T-cell (primary cell): ENCODE measurements at regions not wholly inside any gene's neighbourhood (a gene's known extent, or its start where the extent isn't known, plus 50 kb on each side); places are given as distances from the start of the nearest gene placed in this dataset.

Experiments used
- ATAC-seq, 4 experiments: fragments of 200-7000 bp in 3 of 4; fragments of 150-1000 bp in 1 of 4; cut with Tn5 transposase; replicated peaks in 1 of 4; 1 replicate in 3 of 4; 2 replicates in 1 of 4; pipeline ENCODE4 v1.10.0; 2021; ENCODE audit warnings: moderate library complexity in 3 of 4, mild to moderate bottlenecking in 2 of 4, moderate number of reproducible peaks in 1 of 4
- CTCF ChIA-PET, 2 donors: fragments of 300-600 bp; sonication (Branson Sonifier 250); formaldehyde crosslinking; loops; one replicate each; lab custom pipeline; 2022; ENCODE audit warnings: antibody characterized with exemption in 2 of 2; lab: Charles Lee
- POLR2A ChIA-PET, 2 donors: fragments of 300-600 bp; sonication (Branson Sonifier 250); formaldehyde crosslinking; loops; one replicate each; lab custom pipeline; 2022; ENCODE audit warnings: antibody characterized with exemption in 2 of 2; lab: Charles Lee
- DNase-seq, 35 experiments: peaks; one replicate each; pipeline versions ENCODE4 v3.0.0 to v3.0.0-alpha.2; 2013 to 2023
- H3K27ac ChIP-seq: one replicate; pipeline ENCODE4 v1.5.1; 2013; ENCODE audit warnings: low read length
- H3K27me3 ChIP-seq, 2 experiments: replicated peaks in 1 of 2; 1 replicate in 1 of 2; 2 replicates in 1 of 2; pipeline versions ENCODE4 v1.6.1 to v1.7.0; 2013; ENCODE audit warnings: low read length in 1 of 2, mixed read lengths in 1 of 2; ENCODE audit not compliant: control insufficient read depth in 2 of 2, insufficient read depth in 2 of 2; ENCODE audit errors: extremely low read depth in 1 of 2
- H3K36me3 ChIP-seq, 2 donors: 1 replicate in 1 of 2; 2 replicates in 1 of 2; pipeline versions ENCODE4 v1.6.1 to v1.7.0; 2013; ENCODE audit warnings: low read length in 1 of 2; ENCODE audit not compliant: control insufficient read depth in 2 of 2, insufficient read depth in 1 of 2; ENCODE audit errors: extremely low read depth in 1 of 2
- H3K4me1 ChIP-seq, 2 experiments: 1 replicate in 1 of 2; 2 replicates in 1 of 2; pipeline versions ENCODE4 v1.6.1 to v1.7.0; 2013; ENCODE audit warnings: low read length in 2 of 2, mixed read lengths in 1 of 2; ENCODE audit not compliant: insufficient read depth in 2 of 2, control insufficient read depth in 1 of 2; ENCODE audit errors: extremely low read depth in 1 of 2
- H3K4me3 ChIP-seq, 2 donors: 1 replicate in 1 of 2; 2 replicates in 1 of 2; pipeline versions ENCODE4 v1.5.1 to v1.7.0; 2013; ENCODE audit warnings: mild to moderate bottlenecking in 2 of 2, low read length in 1 of 2, moderate library complexity in 1 of 2; ENCODE audit not compliant: control insufficient read depth in 1 of 2; ENCODE audit errors: extremely low read depth in 1 of 2
- H3K9me3 ChIP-seq: 2 replicates; pipeline ENCODE4 v1.7.0; 2013
- H3K27ac Mint-ChIP-seq, 2 donors: one replicate each; pipeline ENCODE4 v1.8.0; 2020 to 2021; ENCODE audit warnings: mild to moderate bottlenecking in 2 of 2, mixed read lengths in 2 of 2
- H3K27me3 Mint-ChIP-seq, 2 donors: one replicate each; pipeline ENCODE4 v1.8.0; 2021 to 2022; ENCODE audit warnings: mixed read lengths in 2 of 2
- H3K36me3 Mint-ChIP-seq: one replicate; pipeline ENCODE4 v1.8.0; 2021; ENCODE audit warnings: mixed read lengths
- H3K4me1 Mint-ChIP-seq, 3 donors: one replicate each; pipeline ENCODE4 v1.8.0; 2020 to 2022; ENCODE audit warnings: mixed read lengths in 3 of 3, mild to moderate bottlenecking in 1 of 3
- H3K4me3 Mint-ChIP-seq, 3 donors: one replicate each; pipeline ENCODE4 v1.8.0; 2020 to 2022; ENCODE audit warnings: mild to moderate bottlenecking in 3 of 3, mixed read lengths in 3 of 3, moderate library complexity in 3 of 3
- H3K9me3 Mint-ChIP-seq, 3 donors: one replicate each; pipeline ENCODE4 v1.8.0; 2020 to 2022; ENCODE audit warnings: mixed read lengths in 3 of 3
- WGBS: methylation state at CpG from one replicate; pipeline ENCODE4 v1.1.5; 2013; ENCODE audit warnings: missing lambda C conversion rate; ENCODE audit not compliant: insufficient coverage; 5-methylcytosine and 5-hydroxymethylcytosine counted together

DNA sequence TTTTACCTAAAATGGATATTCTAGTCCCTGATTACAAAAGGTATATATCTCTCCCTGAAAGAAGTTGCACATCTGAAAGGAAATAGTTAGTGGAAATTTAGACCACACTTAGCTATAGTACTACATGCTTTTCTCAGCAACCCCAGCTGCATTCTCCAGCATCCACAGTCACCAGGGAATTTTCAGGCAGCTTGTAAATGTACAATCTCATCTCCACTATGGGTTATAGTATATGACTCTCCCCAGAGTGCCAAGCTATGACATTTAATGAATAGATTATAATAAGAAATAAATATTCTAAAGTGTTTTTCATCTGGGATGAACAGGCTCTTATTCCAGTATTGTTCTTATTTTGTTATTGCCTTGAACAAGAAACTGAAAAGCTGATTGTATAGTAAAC, 197.6 kb upstream of the HNRNPA3 start:
- no peak for DNase-seq
- H3K4me3 Mint-ChIP-seq = no peak overlapping the region
- CTCF ChIA-PET = no interaction called here
- no peaks in the 10 kb centered on the region for H3K4me1 Mint-ChIP-seq
- POLR2A ChIA-PET = interaction anchor here in 1 of 2 donors (0.5 kb wide), 1 partner anchor 95 kb away, joined by 6 read pairs; no protein-coding TSS in a partner anchor
- H3K27me3 Mint-ChIP-seq = peaks cover 1 to 17% of the 10 kb centered on the region in 2 donors
- H3K9me3 Mint-ChIP-seq = no peaks in the 10 kb centered on the region
- Histone ChIP-seq H3K27ac (no peak overlapping the region), H3K4me3 (no peak overlapping the region), H3K27me3 (no peaks in the 10 kb centered on the region), H3K4me1 (no peaks in the 10 kb centered on the region), H3K36me3 (no peaks in the 10 kb centered on the region), H3K9me3 (no peaks in the 10 kb centered on the region)
- no peaks in the 10 kb centered on the region for H3K36me3 Mint-ChIP-seq
- H3K27ac Mint-ChIP-seq = no peak overlapping the region
- ATAC-seq = no peak

- DNase-seq (no peak), ATAC-seq (no peak)
- no peak overlapping the region for H3K4me3 Mint-ChIP-seq
- 100% methylated on average over 1 of the region's 4 CpGs for WGBS
- H3K9me3 ChIP-seq = no peaks in the 10 kb centered on the region
- no peaks in the 10 kb centered on the region for H3K9me3 Mint-ChIP-seq
- no peaks in the 10 kb centered on the region for H3K36me3 ChIP-seq
- no peaks in the 10 kb centered on the region for H3K4me1 ChIP-seq
- ChIA-PET CTCF (no interaction called here), POLR2A (interaction anchor here in 1 of 2 donors (0.5 kb wide), 1 partner anchor 95 kb away, joined by 6 read pairs; no protein-coding TSS in a partner anchor)
- H3K4me1 Mint-ChIP-seq = no peaks in the 10 kb centered on the region
- H3K4me3 ChIP-seq = no peak overlapping the region
- H3K27ac ChIP-seq = no peak overlapping the region
- H3K27me3 Mint-ChIP-seq = peaks cover 0 to 17% of the 10 kb centered on the region in 2 donors
- H3K36me3 Mint-ChIP-seq = no peaks in the 10 kb centered on the region
- H3K27me3 ChIP-seq = no peaks in the 10 kb centered on the region
- H3K27ac Mint-ChIP-seq = no peak overlapping the region
Measured at GRCh38 chr2:177015356-177015923, 197.2 kb upstream of the HNRNPA3 start.

- H3K4me1 Mint-ChIP-seq = no peaks in the 10 kb centered on the region
Measured at GRCh38 chr2:177020524-177021119, 192.0 kb upstream of the HNRNPA3 start.

GRCh38 chr2:177021706-177022343, 190.8 kb upstream of the HNRNPA3 start:
- ATAC-seq (no peak), DNase-seq (no peak)
- Mint-ChIP-seq H3K36me3 (no peaks in the 10 kb centered on the region), H3K9me3 (no peaks in the 10 kb centered on the region), H3K4me3 (no peak overlapping the region), H3K27ac (no peak overlapping the region), H3K4me1 (no peaks in the 10 kb centered on the region), H3K27me3 (peaks cover 7 to 16% of the 10 kb centered on the region in 2 donors)
- CTCF ChIA-PET = interaction anchor here (0.6 kb wide), 2 partner anchors 431 to 585 kb away, joined by 3 to 4 read pairs; no protein-coding TSS in a partner anchor
- Histone ChIP-seq H3K9me3 (no peaks in the 10 kb centered on the region), H3K27ac (no peak overlapping the region), H3K36me3 (no peaks in the 10 kb centered on the region), H3K4me1 (no peaks in the 10 kb centered on the region), H3K27me3 (no peaks in the 10 kb centered on the region), H3K4me3 (no peak overlapping the region)
- WGBS = 83% methylated on average over 2 of the region's 7 CpGs
- POLR2A ChIA-PET = no interaction called here

More at GRCh38 chr2:177020524-177021119, 192.0 kb upstream of the HNRNPA3 start:
- ChIA-PET POLR2A (no interaction called here), CTCF (no interaction called here)
- Histone ChIP-seq H3K9me3 (no peaks in the 10 kb centered on the region), H3K27ac (no peak overlapping the region), H3K36me3 (no peaks in the 10 kb centered on the region), H3K27me3 (no peaks in the 10 kb centered on the region), H3K4me3 (no peak overlapping the region), H3K4me1 (no peaks in the 10 kb centered on the region)
- Mint-ChIP-seq H3K27me3 (peaks cover 2 to 19% of the 10 kb centered on the region in 2 donors), H3K9me3 (no peaks in the 10 kb centered on the region), H3K36me3 (no peaks in the 10 kb centered on the region), H3K27ac (no peak overlapping the region), H3K4me3 (no peak overlapping the region)
- 94% methylated on average over 3 of the region's 5 CpGs for WGBS
- ATAC-seq = no peak
- DNase-seq = no peak

DNA sequence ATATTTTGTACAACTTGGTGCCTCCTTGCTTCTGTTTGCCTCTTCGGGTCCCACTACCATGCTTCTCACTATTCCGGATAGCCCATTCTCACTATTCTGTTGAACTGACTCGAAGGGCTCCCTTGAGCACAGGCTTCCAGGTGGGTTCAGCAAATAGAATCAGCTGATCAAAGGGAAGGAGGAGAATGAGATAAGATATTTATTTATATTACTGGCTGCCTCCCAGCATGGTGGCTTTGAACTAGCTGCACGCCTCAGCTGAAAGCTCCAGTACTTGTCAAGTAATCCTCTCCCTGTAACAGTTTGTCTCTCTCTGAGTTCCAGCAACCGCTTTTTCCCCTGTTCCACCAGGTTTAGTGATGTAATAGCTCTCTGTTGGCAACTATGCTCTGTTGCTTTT, 187.8 kb upstream of the HNRNPA3 start:
- DNase-seq (no peak), ATAC-seq (no peak)
- Mint-ChIP-seq H3K27me3 (peaks cover 7% of the 10 kb centered on the region in 2 donors), H3K27ac (no peak overlapping the region), H3K4me1 (no peaks in the 10 kb centered on the region), H3K9me3 (no peaks in the 10 kb centered on the region), H3K36me3 (no peaks in the 10 kb centered on the region), H3K4me3 (no peak overlapping the region)
- H3K4me3 ChIP-seq = no peak overlapping the region
- H3K27me3 ChIP-seq = no peaks in the 10 kb centered on the region
- WGBS = 100% methylated on average over 1 of the region's 5 CpGs
- ChIA-PET CTCF (no interaction called here), POLR2A (no interaction called here)
- H3K4me1 ChIP-seq = no peaks in the 10 kb centered on the region
- H3K9me3 ChIP-seq = no peaks in the 10 kb centered on the region
- no peaks in the 10 kb centered on the region for H3K36me3 ChIP-seq
- no peak overlapping the region for H3K27ac ChIP-seq

GRCh38 chr2:177026253-177026652, 186.3 kb upstream of the HNRNPA3 start:
- Mint-ChIP-seq H3K4me3 (no peak overlapping the region), H3K9me3 (no peaks in the 10 kb centered on the region), H3K27me3 (peaks cover 7% of the 10 kb centered on the region in 2 donors), H3K4me1 (no peaks in the 10 kb centered on the region), H3K36me3 (no peaks in the 10 kb centered on the region), H3K27ac (no peak overlapping the region)
- no peaks in the 10 kb centered on the region for H3K27me3 ChIP-seq
- DNase-seq (no peak), ATAC-seq (no peak)
- no peak overlapping the region for H3K27ac ChIP-seq
- H3K36me3 ChIP-seq = no peaks in the 10 kb centered on the region
- H3K4me3 ChIP-seq = no peak overlapping the region
- CTCF ChIA-PET = no interaction called here
- no peaks in the 10 kb centered on the region for H3K9me3 ChIP-seq
- WGBS = no CpG with 5 or more reads among the region's 2 CpGs
- POLR2A ChIA-PET = no interaction called here
- no peaks in the 10 kb centered on the region for H3K4me1 ChIP-seq
